ENCODE measurements at regions not wholly inside any gene's neighbourhood (a gene's known extent, or its start where the extent isn't known, plus 50 kb on each side); places are given as distances from the start of the nearest gene placed in this dataset.
"Not testable (repeated sequence)": the region's sequence is repeated elsewhere in the genome, so short reads cannot be mapped to it uniquely, and the experiment has no call there.

DNA sequence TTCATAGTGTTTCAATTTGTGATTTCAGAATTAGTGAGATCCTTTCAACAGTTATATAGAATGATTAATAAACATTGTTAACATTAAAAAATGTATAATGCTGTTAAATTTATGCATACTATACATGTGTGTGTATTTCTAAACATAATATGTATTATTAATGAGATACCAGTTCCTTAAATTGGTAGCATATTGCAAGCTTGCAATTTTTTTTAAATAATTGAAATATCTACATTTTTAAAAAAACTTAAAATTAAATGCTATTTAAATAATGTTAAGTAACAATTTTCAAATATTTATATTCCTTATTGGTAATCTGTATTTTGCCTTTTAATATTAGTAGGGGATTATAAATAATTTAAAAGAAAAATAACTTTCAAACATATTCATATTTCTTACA, 1479.5 kb upstream of the PCDH7 start:
- no peak for DNase-seq

GRCh38 chr4:29243054-29243453, 1477.1 kb upstream of the PCDH7 start:
- no peak for DNase-seq

DNA sequence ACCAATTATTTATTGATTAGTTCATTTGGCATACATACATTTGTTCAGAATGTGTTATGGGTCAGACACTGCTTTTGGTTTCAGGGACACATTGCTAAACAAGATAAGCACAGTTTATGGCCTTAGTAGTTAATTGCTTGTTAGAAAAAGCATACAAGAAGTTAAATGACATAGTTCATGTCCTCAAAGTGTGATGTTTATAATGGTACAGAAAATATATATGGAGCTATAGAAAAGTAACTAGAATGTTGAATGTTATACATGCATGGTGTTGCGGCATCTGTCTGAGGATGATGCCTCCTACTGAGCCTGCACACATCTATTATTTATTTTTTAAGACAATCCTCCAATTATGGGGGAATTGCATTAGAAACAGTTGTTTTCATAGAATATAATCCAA, 1476.3 kb upstream of the PCDH7 start:
- DNase-seq, result no peak

GRCh38 chr4:29259556-29259955, 1460.6 kb upstream of the PCDH7 start:
- no peak for DNase-seq

DNA sequence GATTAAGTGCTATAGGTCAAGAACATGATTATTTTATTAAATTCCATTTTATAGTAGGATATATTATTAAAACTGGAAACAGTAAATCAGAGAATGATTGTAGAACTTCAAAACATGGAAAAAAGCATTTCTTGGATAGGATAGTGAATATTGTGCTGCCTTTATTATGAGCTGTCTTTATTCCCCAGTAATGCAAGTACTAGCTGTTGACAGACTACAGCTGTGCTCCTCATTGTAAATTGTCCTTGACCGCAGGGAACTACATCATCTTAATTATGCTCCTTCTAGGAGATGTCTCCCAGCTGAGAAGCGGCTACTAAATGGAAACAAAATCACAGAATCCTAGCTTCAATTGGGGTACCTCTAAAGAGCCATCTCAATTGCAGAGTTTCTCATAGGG, 1457.2 kb upstream of the PCDH7 start:
- DNase-seq, result no peak

DNA sequence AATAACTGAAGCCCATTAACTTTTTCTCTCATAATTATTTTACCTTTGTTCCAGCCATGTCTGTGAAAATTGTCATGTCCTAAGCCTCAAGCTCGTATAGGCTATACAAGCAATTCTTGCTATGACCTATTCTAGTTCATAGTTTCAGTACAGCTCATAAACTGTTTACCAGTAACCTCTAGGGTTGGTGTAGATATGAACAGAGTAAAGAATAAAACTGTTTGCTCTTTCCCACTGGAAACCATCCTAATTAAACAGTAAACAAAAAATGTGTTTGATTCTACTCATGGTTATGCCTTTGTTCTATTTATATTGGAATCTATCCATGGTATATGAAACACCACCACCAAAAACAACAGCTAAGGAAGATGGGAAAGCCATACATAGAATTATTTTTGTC, 1444.0 kb upstream of the PCDH7 start:
- no peak for DNase-seq

DNA sequence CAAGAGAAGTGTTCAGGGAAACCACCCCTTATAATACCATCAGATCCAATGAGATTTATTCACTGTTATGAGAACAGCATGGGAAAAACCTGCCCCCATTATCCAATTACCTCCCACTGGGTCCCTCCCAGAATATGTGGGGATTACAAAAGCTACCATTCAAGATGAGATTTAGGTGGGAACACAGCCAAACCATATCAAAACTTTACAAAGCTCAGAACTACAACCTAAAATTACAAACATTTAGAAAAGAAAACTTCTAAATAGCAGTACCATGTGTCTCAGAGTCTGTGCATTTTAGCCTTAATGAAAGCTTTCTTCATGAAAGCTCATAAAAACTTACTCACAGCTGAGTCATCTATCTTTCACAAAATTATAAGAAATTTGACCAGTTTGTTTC, 1442.8 kb upstream of the PCDH7 start:
- DNase-seq, result no peak

GRCh38 chr4:29278585-29278984, 1441.6 kb upstream of the PCDH7 start:
- no peak for DNase-seq

- DNase-seq, result no peak
Measured at GRCh38 chr4:29289118-29289517, 1431.1 kb upstream of the PCDH7 start.

GRCh38 chr4:29295280-29295679, 1424.9 kb upstream of the PCDH7 start:
- DNase-seq, result no peak

GRCh38 chr4:29304595-29304994, 1415.6 kb upstream of the PCDH7 start:
- DNase-seq, result no peak

- no peak for DNase-seq
Measured at GRCh38 chr4:29307256-29307655, 1412.9 kb upstream of the PCDH7 start.

DNA sequence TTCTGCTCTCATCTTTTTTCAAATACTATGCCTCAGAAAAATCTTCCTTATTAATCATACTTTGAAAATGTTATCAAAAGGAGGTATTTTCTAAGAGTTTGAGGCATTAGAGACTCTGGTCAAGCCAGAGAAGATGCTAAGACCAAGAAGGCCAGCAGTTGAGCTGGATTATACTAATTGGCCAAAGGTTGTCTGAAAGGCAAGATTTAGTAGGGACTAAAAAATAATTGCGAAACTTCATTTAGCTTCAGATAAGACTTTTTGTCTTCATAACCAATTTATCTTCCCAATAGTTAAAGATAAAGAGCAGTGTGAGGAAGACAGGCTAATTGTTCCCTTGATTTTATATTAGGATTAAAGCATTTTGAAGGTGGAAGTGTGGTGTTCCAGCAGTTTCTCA, 1412.4 kb upstream of the PCDH7 start:
- no peak for DNase-seq

GRCh38 chr4:29309050-29309449, 1411.1 kb upstream of the PCDH7 start:
- DNase-seq, result no peak

DNA sequence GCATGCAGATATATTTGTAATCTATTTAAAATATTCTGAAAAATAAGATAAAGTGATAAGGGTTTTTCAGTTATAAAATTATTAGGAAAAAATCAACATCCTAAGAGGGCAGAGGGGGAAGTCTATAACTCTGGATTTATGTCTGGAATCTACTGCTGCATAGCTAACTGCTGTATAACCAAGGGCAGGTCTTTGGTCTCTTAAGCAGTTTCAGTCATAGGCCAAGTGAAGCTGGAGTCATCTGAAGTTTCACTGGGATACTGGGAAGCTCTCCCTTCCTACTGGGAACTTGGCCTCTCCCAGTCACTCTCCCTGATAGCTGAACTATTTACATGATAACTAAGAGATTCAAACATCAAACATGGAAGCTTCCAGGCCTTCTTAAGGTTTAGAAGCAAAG, 1409.9 kb upstream of the PCDH7 start:
- DNase-seq, result no peak

GRCh38 chr4:29311247-29311646, 1408.9 kb upstream of the PCDH7 start:
- no peak for DNase-seq

- DNase-seq, result no peak
Measured at GRCh38 chr4:29319663-29320340, 1400.4 kb upstream of the PCDH7 start.

- no peak for DNase-seq
Measured at GRCh38 chr4:29320947-29321620, 1399.1 kb upstream of the PCDH7 start.

DNA sequence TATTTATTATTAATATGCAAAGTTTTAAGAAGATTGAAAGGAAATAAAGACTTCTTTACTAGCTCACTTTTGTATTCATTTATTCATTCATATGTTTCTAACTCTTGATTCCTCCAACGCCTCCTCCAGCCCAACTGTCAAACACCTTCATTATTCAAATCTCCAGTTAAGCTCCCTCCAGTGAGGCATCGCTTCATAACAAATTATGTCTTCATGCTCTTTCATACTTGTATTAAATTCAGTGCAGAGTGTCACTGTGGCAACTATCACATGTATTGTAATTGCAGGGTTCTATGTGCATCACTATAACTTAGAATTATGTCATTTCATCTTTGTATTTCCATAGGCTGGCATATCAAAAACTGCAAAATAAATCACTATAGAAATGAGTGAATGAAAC, 1394.2 kb upstream of the PCDH7 start:
- no peak for DNase-seq

- DNase-seq, result no peak
Measured at GRCh38 chr4:29326816-29327215, 1393.4 kb upstream of the PCDH7 start.

GRCh38 chr4:29336861-29337260, 1383.3 kb upstream of the PCDH7 start:
- DNase-seq, result no peak

GRCh38 chr4:29372971-29373370, 1347.2 kb upstream of the PCDH7 start:
- no peak for DNase-seq

- no peak for DNase-seq
Measured at GRCh38 chr4:29375716-29376115, 1344.5 kb upstream of the PCDH7 start.

- DNase-seq, result not testable (repeated sequence)
Measured at GRCh38 chr4:29378237-29378636, 1341.9 kb upstream of the PCDH7 start.

GRCh38 chr4:29390921-29391320, 1329.2 kb upstream of the PCDH7 start:
- DNase-seq, result no peak

Data from activated naive CD4-positive, alpha-beta T cell treated with Interleukin-2 at 50 U/mL for 16 hours (primary cell).